GM18520 (cell line): ENCODE measurements at regions not wholly inside any gene's neighbourhood (a gene's known extent, or its start where the extent isn't known, plus 50 kb on each side); places are given as distances from the start of the nearest gene placed in this dataset.
"Not testable (repeated sequence)": the region's sequence is repeated elsewhere in the genome, so short reads cannot be mapped to it uniquely, and the experiment has no call there.

Source experiments
- ATAC-seq: cut with Tn5 transposase; IDR thresholded peaks from one replicate; pipeline ENCODE4 v1.9.1; 2021; ENCODE audit not compliant: unreplicated experiment

DNA sequence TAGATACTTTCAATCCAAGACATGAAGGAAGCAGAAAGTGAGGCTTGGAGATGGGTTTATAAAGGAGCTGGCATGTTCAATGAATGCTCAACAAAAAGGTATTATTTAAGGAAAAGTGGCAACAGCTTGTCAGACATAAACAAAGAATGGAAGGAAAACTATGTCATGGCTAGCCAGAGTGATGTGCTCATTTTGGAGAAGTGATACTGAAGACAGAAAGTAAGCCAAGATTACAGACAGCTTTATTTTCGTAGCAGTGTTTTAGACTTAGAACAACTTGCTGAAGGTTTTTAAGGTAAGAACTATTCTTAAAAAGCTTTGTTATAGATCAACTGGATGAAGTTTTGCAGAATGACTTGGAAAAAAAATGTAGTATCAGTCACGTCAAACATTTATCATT lies 160.5 kb upstream of the FERD3L start:
- ATAC-seq, result no peak

DNA sequence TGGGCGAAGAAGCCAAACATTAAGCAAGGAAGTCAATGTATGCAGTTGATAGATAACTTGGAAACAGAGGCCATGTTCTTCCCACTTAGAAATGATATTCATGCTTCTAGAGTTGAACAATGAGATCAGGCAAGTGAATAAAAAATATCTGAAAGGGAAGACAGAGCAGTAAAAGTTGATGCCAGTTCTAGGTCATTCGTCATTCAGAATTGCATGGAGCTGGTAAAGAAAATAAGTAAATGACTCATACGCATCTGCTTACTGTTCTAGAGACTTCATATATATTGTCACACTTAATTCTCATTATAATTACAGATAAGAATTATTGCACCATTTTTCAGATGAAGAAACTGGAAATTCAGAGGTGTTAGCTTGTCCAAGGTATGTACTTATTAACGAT lies 158.9 kb upstream of the FERD3L start:
- no peak for ATAC-seq

DNA sequence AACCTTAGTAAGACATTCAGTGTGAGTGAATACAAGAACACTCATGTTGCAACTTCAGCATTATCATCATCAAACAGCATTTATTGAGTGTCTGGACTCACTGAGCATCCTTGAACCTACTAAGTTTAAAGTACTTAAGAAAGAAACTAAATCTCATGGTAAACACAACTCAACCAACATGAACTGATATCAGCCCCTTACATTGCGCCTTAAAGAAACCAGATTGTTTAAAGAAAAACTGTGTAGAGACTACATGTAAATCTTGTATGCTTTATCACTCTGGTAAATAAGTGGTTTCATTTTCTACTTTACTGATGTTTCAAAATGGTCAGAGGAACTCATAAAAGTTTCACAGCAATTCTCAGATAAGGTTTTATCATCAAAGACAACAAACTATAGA lies 157.5 kb upstream of the FERD3L start:
- no peak for ATAC-seq

DNA sequence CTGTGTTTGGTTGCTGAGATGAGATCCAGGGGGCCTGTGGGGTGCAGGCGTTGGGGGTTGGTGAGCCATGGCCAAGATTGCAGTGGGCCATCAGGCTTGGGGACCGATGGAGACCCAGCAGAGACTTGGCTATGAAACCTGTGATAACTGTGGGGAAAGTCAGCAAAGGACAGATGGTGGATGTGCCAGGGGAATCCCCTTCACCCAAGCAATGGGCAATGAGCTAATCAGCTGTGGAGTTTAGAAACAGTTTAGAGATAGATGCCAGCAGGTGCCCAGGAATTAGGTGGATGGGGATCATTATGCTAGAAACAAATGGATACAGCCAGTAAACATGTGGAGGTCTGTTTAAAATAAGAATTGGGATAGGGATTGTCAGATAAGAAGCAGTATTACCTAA lies 151.4 kb upstream of the FERD3L start:
- ATAC-seq, result no peak

DNA sequence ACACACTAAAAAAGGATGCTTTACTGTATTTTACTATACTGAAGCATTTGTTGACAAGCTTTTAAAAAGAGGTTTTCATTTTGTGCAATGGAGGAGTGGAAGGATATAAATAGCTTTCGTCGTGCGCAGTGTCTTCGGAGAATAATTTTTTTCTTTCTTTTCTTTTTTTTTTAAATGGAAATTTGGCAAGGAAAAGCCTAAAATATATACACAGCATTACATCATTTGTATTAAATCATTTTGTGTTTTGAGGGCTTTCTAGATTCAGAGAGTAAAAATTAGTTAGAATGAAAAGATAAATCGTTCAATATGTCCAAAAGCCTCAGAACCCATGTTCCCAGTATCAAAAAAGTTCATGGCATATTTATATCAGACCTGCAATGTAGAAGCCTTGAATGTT lies 150.2 kb upstream of the FERD3L start:
- no peak for ATAC-seq

DNA sequence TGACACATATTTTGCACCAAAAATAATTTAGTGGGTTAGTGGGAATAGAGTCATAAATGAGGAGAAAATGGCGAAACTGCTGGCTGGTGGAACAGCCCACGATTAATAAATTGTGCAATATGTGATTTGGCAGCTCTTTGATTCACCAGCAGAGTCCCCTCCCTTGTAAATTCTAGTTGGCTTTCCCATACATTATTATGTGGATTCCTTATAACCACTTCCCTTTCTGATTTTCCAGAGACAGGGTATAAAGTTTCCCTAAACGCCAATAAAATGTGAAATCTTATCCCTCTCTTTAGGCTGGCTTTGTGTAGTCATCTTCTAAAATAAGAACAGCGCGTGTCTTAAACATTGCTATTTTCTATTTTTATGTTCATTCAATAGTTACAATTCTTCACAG lies 149.4 kb upstream of the FERD3L start:
- no peak for ATAC-seq

DNA sequence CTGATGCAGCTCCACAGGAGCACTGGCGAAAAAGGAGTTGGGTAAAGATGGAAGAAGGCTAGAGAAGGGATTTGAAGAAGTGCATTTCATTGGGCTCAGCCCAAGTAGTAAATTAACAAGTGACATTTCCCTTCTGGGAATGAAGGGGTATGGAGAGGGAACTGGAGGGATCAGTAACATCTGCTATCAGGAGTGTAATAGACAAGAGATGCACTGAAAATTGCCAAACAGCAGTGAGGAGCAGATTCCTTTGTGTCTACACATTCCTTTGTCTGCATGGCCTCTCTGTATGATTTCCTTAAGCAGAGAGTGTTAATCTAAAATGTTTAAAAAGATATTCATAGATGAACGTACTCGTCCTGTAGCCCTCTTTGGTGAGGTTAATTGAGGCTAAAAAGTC lies 148.2 kb upstream of the FERD3L start:
- ATAC-seq, result no peak

DNA sequence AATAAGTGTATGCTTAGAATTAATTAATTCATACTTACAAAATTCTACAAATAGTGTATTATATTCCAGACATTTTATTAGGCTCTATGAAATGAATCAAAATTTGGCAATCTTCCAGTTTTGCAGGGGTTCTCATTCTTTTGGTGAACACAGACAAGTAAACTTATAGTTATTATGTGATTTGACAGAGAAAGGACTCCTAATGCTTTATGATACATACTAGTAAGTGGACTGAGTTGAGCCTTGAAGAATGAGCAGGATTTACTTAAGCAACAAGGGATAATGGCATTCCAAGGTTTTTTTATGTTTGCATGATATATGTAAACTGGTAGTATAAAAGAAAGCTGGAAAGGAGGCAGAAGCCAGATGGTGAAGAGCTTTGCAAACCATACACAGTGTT lies 145.7 kb upstream of the FERD3L start:
- ATAC-seq, result no peak

DNA sequence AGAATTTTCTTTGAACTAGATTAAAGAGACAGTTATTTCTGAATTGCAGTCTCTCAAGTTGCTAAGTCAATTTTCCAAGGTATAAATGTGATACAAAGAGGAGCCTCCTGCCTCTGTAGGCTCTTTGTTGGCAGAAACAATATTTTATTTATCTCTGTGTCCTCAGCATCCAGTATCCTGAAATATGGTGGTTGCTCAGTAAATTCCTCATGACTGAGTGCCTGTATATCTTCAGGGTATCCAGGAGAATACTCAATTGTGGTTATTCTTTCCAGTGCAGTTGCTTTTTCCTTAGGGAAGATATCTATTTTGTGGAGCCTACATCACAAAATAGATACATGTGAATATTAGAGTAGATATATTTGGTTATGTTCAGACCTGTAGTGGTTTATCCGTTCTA lies 144.8 kb upstream of the FERD3L start:
- ATAC-seq, result no peak

DNA sequence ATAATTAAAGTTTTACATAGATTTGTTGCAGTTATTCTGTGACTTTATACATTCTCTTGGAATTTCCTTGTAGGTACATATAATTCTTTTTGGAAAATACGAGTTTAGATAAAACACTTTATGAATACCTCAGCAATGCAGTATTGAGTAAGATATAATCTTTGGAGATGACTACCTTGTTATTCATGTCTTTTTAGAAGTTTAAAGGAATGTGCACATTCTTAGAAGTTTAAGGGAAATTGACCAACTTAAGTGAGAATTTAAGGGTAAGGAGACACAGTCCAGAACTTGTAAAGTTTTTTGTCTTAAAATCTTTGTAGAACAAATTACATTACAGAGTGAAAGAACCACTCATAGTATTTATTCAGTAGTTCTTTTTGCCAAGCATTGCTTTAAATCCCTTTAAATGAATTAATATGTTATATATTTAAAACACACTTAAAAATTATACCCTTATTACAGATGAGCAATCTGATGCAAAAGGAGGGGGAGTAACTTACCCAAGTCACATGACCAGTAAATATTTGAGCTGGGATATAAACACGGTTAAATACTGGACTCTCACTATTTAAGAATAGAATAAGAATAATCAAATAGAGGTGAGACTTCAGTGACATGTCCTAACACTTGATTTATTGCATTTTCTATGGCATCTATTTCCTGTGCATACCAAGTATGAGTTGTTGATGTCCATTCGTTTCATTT lies 139.5 kb upstream of the FERD3L start:
- ATAC-seq, result no peak

DNA sequence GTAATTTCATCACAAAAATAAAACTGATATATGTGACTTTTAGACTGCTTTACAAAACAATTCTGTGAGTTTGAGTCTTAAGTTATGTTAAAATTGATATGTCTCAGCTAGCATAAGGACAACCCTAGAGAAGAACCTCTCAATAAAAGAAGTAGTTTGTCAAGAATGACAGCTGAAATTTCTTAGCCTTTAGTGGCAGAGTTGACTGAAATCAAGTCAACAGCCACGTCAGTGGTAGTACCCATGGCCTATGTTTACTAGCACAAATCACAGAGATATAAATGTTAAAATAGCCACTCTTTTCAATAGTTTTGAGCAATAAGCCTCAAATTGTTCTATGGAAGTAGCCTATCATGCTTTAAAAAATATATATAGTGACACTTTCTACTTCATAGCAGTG lies 138.9 kb upstream of the FERD3L start:
- no peak for ATAC-seq

DNA sequence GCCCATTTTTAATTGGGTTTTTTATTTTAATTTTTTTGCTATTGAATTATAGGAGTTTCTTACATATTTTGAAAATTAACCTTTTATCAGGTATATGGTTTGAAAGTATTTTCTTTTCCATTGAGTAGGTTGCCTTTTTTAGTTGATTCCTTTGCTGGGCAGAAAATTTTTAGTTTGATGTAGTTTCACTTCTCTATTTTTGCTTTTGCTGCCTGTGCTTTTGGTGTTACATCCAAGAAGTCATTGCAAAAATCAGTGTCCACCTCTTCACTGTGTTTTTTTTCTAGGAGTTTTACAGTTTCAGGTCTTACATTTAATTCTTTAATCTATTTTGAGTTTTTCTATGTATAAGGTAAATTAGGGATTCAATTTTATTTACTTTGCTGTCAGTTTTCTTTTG lies 129.8 kb upstream of the FERD3L start:
- no peak for ATAC-seq

DNA sequence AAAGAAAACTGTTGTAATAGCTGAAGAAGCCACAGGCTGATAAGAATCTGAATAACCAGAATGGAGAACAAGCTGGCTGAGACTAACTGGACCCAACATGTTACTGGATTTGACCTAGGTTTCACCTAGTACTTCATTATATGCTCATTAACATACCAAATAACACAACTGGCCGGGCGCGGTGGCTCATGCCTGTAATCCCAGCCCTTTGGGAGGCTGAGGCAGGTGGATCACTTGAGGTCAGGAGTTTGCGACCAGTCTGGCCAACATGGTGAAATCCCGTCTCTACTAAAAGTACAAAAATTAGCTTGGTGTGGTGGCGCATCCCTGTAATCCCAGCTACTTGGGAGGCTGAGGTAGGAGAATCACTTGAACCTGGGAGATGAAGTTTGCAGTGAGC lies 127.1 kb upstream of the FERD3L start:
- not testable (repeated sequence) for ATAC-seq

DNA sequence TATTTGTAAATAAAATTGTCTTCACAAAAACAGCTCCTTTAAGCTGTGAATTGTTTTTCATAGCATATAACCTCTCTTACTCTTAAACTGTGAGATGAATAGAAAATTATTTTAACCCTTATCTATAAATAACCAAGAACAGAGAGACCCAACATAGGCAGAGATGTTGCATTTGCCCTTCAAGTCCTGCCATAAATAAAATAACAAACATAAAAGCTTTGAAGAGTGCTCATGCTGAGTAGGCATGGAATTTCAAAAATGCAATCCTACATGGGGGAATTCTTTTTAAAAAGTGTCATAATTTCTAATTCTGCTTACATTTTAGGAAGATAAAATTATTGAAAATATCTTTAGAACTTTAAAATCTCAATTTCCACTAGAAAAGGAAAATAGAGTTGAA lies 124.1 kb upstream of the FERD3L start:
- ATAC-seq, result no peak

DNA sequence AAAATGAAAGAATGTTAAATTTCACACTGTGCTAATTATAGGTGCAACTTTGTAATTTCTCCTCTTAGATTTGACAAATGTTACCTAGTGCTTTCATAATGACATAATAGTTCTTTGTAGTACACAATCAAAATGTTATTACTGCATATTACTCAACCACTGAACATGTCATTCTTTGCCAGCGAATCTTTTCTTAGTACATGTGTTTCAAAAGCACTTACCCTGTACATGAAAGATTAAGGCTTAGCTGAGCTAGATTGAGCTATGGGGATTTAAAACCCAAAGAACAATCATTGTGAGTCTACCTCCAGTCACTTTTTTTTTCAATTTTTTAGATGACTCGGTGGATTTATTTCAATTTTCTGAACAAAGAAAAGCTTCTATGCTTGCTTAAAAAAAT lies 123.5 kb upstream of the FERD3L start:
- no peak for ATAC-seq

DNA sequence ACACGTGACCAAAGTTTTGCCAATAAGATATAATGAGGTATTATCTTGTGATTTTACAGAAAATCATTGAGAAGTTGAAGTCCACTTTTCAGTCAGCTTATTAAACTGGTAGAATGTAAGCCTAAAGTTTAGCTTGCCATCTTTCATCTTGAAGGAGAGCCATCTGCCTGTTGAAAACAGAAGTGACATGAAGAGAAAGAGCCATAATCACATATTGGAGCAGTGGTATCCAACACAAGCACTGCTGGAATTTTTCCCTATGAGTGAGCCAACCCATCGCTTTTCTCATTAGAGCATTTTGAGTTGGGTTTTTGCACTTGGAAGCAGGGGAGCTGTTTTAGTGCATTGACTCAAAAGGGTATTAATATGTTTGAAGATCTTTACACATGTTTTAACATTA lies 117.6 kb upstream of the FERD3L start:
- ATAC-seq, result no peak

DNA sequence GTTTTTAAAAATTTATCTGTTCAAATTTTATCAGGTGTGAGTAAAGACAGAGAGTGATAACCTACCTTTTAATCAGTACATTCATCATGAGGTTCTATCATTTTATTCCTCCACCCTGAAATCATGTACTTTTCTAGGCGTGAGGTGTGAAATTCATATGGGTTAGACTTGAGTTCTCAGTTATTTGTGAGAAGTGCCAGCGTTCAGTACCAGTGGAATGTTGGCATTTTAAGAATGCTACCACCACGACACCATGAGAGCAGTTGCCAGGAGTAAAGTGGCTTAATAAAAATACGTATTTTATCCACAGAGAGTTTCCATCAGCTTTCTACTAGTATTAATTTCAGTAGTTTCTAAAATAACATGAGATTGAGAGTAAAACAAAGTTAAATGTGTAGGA lies 104.1 kb upstream of the FERD3L start:
- no peak for ATAC-seq

DNA sequence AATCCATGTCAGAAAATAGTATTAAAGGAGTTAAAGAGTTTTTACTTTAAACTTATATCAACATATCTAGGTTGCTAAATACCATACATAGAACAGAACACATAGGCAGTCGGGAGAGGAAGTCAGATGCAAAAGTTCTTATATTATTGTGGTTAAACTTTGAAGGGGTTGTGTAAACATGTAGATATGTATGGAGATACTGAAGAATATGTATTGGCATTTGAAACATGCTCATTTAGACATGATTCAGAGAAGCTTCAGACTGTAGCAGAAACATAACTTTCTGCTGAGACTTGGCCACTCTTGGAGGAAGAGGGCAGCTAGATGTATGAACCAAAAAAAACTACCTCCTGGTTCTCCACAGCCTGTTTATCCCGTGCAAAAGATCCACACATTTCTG lies 103.5 kb upstream of the FERD3L start:
- ATAC-seq, result no peak

DNA sequence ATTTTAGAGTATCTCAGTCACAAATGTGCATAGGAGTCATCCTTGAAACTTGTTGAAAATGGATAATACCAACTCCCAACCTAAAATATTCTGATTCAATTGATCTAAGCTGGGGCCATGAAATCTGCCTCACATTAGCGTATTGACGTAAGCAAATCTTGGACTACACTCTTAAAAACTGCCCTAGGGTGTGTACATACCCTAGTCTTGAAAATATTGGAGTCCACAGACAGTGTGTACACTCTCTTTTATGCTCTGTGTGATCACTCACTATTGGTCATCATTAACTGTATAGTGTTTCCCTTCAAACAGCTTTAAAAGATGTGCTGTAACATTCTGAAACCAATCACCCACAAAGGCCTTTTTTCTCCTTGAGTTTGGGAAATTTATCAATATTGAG lies 102.9 kb upstream of the FERD3L start:
- no peak for ATAC-seq

DNA sequence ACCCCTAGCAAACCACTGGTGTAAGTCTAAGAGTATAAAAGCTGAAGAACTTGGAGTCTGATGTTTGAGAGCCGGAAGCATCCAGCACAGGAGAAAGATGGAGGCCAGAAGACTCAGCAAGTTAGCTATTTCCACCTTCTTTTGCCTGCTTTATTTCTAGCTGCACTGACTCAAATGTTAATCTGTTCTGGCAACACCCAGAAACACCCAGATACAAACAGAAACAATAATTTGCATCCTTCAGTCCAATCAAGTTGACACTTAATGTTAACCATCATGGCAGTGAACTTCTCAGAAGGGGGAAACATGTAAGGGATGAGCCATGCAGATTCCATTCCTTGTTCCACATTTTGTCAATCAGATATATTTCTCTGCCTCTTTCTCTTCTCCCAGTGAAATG lies 101.8 kb upstream of the FERD3L start:
- no peak for ATAC-seq

DNA sequence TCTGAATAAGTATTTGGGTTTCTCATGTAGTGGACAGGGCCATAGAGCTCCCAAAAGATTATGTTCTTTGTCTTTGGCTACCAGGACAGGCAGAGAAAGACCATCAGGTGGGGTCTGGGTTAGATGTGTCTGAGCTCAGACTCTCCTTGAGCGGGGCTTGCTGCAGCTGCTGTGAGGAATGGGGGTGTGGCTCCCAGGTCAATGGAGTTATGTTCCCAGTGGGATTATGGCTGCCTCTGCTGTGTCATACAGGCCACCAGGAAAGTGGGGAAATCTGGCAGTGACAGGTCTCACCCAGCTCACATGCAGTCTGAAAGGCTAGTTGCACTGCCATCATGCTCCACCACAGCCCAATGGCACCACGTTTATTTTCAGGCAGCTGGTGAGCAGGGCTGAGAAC lies 97.0 kb upstream of the FERD3L start:
- ATAC-seq, result no peak

DNA sequence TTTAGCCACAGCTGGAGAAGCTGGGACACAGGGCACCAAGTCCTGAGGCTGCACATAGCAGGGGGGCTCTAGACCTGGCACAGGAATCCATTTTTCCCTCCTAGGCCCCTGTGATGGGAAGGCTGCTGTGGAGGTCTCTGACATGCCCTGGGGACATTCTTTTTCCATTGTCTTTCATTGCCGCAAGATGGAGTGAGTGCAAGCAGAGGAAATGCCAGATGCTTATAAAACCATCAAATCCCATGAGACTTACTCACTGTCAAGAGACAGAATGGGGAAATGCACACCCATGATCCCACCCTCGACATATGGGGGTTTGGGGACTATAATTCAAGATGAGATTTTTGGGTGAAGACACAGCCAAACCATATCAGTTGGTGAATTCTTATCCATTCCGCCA lies 94.7 kb upstream of the FERD3L start:
- ATAC-seq, result no peak

DNA sequence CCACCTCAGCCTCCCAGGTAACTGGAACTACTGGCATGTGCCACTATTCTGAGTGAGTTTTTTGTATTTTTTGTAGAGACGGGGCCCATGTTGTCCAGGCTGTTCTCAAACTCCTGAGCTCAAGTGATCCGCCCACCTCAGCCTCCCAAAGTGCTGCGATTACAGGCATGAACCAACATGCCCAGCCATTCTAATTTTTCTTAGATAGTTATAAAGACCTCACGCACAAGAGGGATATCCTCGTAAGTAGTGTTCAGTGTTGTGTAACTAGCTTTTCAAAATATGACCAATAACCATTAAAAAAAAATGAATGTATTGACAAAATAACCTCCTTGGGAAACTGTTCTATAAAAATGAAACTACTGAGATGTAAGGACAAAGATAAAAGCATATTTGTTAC lies 90.5 kb upstream of the FERD3L start:
- no peak for ATAC-seq

DNA sequence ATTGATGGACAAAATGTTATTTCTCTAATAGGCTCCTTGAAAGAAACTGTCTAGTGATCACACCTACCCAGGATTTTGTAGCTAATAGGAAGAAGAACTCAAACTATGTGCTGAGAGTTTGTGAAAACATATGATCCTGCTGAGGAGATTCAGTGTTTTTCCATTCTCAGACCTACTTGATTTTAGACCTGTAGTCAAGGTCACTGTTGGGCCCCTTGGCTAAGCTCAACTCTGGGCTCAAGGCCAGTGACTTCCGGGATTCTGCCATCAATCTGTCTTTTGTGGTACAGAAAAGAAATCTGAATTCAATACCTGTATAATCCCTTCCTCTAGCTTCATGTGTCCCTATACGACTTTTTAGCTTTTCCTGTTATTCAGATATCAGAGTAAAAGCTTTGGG lies 79.7 kb upstream of the FERD3L start:
- ATAC-seq, result no peak
